ENCODE measurements at regions not wholly inside any gene's neighbourhood (a gene's known extent, or its start where the extent isn't known, plus 50 kb on each side); places are given as distances from the start of the nearest gene placed in this dataset.
"Not testable (repeated sequence)": the region's sequence is repeated elsewhere in the genome, so short reads cannot be mapped to it uniquely, and the experiment has no call there.

DNA sequence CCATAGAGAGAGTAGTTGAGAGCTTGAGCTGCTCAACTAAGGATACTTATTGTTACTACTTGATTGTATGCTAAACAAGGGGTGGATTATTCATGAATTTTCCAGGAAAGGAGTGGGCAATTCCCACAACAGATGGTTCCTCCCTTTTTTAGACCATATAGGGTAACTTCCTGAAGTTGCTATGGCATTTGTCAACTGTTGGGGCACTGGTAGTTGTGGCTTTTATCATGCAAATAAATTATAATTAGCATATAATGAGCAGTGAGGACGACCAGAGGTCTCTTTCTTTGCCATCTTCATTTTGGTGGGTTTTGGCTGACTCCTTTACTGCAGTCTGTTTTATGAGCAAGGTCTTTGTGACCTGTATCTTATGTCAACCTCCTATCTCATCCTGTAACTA is 1403.5 kb upstream of the PABPC4L start:
- no peak for DNase-seq

DNA sequence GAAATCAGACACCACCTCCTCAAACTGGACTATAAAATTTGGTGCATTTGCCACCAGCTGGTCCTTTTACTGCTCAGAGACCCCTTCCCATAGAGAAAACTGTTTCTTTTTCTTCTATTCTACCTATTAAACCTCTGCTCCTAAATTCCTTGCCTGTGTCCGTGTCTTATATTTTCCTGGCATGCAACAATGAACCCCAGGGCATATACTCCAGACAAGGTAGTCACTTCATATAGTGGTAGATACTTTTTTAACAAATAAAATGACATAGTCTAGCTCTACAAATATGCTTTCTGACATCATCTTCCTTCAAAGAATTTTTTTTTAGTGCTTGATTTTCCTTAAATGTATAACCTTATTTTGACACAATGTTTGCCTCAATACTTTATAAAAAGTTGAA is 1402.9 kb upstream of the PABPC4L start:
- no peak for DNase-seq

DNA sequence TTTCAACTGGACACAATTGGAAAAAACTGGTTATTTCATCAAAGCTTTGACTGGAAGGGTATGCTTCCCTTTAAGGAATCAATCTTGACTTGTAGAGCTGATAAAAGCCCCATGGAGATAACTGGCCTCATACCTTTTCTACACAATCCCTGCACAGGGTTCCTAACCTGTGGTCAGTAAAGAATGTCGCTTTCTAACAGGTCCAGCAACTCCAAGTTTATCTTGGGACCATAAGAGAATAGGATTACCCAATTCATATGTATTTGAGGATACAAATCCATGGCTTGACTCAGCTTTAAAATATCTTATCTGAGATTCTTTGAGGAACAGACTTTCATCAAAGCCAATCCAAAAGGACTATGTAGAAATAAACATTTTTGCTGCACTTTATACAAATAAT is 1399.8 kb upstream of the PABPC4L start:
- DNase-seq = no peak

DNA sequence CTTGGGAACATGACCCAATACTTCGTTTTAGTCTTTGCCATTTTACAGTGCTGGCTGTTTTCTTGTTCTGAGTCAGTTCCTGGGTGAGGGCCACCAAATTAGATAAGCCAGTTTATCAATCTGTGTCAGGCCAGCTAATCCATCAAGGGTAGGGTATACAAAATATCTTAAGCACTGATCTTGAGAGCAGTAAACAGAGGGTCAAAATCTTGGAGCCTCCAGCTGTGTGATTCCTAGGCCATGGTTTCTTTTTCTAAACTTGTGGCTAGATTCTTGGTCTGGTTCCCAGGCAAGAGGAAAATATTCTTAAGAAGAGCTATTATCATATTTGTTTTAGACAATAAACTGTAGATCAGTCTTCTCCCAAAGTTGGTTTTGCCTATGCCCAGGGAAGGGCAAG is 1396.6 kb upstream of the PABPC4L start:
- no peak for DNase-seq

DNA sequence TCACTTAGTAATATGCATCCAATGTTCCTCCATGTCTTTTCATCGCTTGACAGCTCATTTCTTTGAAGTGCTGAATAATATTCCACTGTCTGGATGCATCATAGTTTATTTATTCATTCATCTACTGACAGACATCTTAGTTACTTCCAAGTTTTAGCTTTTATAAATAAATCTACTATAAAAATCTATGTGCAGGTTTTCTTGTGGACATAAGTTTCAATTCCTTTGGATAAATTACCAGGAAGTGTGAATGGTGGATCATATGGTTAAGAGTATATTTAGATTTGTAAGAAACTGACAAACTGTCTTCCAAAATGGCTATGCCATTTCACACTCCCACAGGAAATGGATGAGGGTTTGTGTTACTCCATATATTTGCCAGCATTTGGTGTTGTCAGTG is 1392.9 kb upstream of the PABPC4L start:
- DNase-seq = no peak

DNA sequence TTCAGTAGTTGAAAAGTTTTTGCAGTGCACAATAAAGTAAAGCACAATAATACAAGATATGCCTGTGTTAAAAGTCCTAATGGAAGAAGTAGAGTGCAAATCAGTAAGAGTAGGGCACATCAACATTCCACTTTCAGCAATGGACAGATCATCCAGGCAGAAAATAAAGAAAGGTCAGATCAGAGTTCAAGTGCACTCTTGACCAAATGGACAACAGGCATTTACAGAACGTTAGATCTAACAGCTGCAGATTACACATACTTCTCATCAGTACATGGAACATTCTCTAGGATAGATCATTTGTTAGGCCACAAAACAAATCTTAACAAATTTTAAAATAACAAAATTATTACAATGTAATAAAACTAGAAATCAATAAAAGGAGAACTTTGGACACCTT is 1373.5 kb upstream of the PABPC4L start:
- DNase-seq = no peak

DNA sequence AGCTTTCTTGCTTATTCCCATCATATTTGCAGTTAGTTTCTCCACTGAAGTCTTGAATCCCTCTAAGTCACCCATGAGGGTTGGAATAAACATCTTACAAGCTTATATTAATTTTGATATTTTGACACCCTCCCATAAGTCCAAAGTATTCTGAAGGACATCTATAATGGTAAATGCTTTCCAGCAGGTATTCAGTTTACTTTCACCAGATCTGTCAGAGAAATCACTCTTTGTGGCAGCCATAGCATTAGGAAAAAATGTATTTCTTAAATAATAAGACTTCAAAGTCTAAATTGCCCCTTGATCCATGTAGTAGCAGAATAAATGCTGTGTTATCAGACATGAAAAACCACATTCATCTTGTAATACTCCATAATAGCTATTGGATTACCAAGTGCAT is 1371.7 kb upstream of the PABPC4L start:
- DNase-seq = no peak

DNA sequence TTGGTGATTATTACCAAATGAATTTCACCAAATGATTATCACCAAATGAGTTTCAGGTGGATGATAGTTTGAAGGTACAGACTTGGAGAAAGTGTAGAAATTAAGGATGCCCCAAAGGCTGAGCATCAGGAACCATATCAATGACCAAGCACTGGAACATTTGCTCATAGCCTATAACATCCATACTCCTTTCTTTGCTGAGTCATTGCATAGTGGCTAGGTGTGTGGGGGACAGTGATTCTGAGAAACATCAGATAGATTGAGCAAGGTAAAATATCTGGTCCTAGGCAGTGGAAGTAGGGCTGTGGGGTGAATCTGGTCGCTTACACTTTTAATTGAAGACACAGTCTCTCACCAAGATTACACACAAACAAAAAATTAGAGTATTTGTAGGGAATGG is 1362.5 kb upstream of the PABPC4L start:
- no peak for DNase-seq

DNA sequence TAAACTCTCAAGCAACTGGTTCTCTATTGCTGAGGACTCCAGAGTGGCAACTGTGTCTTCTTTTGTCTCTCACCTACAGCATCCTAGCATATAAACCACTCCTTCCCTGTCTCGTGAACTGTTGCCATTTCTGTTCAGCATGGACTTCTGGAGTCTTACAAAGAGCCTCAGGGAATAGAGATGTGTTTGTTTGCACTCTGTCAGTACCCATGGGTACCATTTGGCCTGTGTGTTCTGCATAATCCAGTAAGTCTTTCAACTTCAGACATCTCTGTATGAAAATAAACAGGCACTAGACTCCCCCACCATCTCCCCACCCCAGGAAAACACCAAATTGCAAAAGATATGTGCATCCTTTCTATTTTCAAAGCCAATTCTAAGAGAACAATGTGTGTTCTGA is 1351.6 kb upstream of the PABPC4L start:
- no peak for DNase-seq

DNA sequence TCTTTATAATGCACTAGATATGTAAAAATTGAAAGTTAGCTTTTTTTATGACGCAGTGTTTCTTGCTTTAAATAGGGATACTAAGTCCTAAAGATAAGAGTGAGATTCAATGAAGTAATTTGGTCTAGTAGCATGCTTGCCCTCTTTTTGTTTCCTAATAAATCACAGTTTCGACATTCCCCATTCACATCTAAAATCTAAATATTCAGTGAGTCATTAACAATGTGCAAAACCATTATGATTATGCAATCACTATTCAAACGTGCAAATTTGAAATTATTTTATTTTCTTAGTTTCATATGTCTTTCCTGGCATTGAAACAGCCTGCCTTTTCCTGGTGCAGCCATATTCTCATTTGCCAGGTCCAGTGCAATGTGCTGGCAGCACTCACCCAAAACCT is 1350.5 kb upstream of the PABPC4L start:
- no peak for DNase-seq

DNA sequence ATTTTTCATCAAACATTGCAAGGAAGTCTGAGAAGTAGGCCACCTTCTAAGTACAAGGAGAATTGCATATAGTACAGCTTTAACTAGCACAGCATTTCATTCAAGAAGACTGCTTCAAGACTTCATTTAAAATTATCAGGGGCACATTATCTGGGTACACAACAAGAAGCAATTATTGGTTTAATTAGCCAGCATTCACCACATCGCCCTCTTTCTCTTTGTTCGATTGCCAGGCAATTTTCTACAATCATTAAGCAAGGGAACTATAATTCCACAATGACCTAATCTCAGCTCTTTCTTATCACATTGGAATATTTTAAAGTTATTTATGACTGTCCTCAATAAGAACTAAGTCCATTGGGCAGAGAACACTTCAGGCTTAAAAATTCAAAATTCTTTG is 1347.1 kb upstream of the PABPC4L start:
- no peak for DNase-seq

DNA sequence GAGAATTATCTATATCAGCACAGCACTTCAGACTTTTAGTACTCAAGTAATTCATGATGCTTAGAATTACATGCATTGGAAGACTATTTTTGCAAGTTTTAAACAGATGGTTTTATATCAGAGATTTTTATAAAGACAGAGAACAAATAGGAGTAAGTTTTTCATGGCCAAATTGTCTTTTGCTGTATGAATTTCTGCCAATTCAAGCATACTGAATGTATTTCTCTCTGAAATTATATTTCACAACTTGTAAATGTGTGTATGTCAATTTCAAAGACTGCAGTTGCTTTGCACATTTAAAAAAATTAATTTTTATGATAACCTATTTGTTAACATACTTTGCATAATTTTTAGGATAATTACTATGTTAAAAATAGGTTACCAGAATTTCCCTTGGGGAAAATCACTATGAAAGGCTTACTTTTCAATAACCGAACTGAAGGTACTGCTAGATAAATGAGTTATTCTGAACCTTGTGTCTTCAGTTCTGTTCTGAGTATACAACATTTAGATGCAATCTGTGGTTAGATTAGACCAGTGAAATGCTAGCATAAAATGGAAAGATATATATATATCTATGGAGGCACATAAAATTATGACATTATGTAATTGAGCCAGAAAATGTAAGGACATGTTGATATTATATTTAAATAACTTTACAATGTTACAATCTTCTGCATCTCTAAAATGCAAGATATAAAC is 1344.2 kb upstream of the PABPC4L start:
- DNase-seq = no peak

DNA sequence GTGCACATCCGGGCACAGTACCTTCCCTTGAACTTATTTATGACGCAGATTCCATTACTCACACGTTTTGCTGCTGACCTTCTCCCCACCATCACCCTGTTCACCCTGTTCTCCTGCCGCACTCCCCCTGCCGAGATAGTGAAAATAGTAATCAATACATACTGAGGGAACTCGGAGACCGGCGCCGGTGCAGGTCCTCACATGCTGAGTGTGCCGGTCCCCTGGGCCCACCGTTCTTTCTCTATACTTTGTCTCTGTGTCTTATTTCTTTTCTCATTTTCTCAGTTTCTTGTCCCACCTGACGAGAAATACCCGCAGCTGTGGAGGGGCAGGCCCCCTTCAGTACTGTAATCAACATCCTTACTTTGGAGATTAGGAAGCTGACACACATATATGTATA is 1337.1 kb upstream of the PABPC4L start:
- DNase-seq = no peak

DNA sequence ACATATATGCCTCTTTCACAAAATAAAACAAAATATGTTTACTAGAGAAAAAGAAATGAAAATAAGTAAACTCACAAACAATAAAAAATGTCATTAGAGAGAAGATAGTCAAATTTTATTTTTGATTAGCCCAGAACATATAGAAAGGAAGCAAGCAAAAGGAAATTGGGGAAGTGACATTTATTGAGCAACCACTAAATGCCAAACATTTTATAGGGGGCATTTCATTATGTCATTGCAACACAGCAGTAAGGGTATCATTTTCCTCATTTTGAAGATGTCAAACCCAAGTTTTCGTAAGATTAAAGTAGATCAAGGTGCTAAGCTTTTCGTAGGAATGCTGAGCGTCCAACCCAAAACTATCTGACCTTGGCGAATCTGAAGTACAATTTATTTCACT is 1331.5 kb upstream of the PABPC4L start:
- DNase-seq = no peak

DNA sequence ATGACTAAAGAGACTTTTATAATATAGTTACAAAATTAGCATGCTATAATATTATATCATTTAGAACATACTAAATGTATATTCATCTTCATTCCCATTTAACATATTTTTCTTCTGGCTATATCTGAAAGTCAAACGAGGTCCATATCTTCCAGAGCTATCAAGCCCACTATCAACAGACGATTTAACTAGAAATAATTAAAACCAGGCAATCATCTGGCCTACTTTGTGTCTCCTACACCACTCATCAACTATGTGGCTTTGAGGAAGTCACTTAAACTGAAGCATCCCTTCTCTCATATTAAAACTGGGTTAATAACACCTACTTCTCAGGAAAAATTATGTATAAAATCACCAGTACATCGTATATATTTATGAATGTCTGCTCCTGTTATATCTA is 1330.5 kb upstream of the PABPC4L start:
- DNase-seq = no peak

DNA sequence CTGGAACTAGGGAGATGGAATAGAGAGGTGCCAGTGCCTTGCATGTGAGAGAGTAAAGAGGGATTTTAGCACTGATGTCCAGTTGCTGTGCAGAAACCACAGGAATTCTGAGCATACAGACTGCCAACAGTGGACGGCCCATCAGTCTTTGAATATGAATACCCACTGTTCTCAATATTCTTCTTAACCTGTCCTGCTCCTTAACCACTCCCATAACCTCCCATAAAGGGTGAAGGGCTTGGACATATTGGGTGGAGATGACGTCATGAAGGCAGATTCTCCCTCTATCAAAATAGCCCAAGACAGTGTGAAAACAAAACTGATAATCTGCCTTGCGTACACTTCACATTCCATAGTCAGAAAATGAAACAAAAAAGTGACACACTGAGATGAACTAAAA is 1313.7 kb upstream of the PABPC4L start:
- DNase-seq = no peak

DNA sequence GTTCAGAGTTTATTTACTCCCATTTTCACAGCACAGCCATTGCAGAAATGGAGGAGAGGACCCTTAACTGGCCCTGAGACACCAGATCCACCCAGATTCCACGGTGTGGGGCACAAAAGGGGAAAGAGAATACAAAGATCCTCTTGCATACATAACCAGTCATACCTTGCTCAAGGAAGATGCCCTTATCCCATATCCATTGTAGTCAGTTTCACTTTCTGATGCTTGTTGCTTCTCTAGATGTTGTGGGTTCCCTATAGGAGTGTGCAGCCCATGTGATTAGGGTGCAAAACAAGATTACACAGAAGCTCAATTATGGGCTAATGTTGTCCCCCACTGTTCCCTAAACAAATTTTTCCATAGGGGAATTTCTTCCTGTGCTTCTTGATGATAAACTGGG is 1309.0 kb upstream of the PABPC4L start:
- DNase-seq = no peak

DNA sequence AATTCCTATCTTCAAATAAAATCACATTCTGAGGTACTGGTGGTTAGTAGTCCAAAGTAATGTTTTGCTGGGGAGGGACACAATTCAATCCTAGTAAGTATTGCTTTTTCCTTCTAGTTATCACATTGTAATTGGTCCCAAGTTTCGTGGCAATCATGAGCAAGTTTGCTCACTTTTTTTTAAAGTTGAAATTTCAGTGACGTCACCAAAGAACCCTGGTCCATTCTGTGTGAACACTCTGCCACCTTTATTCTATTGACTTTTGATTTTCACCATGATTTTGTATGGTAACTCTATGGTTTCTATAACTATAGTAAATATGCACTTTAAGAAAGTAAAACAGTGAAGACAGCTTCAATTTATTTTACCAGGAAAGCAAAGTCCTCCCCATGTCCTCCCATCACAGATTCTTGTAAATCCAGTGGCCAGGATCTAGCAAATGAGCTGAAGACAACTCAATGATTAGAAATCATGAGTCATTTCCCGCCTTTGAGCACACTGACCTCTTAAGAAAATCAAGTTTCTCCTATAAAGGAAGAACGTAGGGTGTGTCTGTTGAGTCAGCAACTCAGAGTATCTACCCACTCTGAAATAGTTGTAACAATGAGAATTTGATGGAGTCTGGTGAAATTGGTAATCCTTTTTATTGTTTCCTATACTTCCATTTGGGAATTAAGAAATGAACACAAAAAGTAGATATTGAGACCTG is 1306.6 kb upstream of the PABPC4L start:
- DNase-seq = no peak

DNA sequence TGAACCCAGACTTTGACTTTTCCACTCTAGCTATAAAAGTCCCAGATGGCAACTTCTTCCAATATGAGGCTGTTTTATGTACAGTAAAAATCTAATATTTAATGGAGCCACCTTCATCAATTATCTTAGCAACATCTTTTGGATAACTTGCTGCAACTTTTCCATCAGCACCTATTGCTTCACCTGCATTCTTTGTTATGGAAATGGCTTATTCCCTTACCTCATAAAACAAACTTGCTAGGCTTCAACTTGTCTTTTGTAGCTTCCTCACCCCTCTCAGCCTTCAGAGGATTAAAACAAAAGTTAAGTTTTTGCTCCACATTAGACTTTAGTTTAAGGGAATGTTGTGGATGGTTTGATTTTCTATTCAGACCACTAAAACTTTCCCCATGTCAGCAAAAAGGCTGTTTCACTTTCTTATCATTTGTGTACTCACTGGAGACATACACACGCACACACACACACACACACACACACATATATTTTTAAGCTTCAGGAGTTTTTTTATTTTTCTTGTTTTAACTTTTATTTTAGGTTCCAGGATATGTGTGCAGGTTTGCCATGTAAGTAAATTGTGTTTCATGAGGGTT is 1296.1 kb upstream of the PABPC4L start:
- DNase-seq = no peak

DNA sequence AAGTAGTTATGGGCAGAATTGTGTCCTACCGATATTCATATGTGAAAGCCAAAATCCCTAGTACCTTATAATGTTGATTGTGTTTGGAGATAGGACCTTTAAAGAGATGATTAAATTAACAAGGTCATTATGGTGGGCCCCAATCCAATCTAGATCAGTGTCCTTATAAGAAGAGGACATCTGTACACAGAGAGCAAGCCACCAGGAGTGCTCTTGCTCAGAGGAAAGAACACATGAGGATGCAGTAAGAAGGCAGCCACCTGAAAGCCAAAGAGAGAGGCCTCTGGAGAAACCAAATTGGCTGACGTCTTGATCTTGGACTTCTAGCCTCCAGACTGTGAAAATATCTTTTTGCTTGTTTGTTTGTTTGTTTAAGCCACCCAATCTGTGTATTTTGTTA is 1290.8 kb upstream of the PABPC4L start:
- DNase-seq = no peak

DNA sequence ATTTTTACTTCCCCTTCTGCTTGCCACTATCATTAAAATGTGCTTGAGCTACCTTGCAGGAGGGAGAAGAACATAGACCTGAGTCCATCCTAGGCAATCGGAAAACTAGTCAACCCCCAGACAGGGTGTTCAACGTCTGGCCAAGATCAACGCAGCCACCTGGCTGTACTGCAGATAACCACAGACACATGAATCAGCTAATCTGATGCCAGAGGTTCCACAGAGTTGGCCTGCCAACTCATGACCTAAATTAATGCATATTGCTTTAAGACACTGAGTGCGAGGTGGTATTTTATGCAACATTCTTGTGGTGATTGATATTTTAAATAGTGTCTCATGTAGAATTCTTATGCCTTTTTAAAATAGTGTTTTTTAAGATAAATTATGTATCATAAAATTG is 1283.8 kb upstream of the PABPC4L start:
- no peak for DNase-seq

DNA sequence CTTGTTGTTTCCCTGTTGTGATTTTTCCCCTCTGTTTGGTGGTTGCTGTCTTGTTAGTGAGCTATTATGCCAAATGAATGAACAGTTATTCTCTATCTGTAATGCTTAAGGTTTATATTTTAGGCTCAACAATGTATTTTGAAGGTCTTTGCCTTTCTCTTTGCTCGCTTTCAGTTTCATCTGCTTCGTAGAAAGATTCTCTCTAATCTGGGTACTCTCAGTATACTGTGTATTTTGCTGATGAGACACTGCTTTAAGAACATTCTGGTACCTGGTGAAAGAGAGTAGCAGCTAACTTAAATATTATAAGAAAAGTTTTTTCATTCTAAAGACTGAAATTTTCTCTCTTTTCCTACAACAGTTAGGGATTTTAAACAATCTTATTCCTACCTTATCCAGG is 1274.7 kb upstream of the PABPC4L start:
- no peak for DNase-seq

DNA sequence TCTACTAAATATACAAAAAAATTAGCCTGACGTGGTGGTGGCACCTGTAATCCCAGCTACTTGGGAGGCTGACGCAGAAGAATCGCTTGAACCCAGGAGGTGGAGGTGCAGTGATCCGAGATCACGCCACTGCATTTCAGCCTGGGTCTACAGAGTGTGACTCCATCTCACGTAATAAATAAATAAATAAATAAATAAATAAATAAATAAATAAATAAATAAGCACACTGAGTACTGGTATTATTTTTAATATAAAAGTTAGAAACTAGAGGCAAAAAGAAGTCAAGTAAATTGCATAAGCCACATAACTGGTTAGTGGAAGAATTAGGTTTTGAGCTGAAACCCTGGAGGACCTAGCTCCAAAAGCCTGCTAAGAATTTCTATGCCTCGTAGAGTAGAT is 1262.7 kb upstream of the PABPC4L start:
- no peak for DNase-seq

DNA sequence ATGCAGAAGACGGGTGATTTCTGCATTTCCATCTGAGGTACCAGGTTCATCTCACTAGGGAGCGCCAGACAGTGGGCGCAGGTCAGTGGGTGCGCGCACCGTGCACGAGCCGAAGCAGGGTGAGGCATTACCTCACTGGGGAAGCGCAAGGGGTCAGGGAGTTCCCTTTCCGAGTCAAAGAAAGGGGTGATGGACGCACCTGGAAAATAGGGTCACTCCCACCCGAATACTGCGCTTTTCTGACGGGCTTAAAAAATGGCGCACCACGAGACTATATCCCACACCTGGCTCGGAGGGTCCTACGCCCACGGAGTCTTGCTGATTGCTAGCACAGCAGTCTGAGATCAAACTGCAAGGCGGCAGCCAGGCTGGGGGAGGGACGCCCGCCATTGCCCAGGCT is 1246.0 kb upstream of the PABPC4L start:
- not testable (repeated sequence) for DNase-seq

DNA sequence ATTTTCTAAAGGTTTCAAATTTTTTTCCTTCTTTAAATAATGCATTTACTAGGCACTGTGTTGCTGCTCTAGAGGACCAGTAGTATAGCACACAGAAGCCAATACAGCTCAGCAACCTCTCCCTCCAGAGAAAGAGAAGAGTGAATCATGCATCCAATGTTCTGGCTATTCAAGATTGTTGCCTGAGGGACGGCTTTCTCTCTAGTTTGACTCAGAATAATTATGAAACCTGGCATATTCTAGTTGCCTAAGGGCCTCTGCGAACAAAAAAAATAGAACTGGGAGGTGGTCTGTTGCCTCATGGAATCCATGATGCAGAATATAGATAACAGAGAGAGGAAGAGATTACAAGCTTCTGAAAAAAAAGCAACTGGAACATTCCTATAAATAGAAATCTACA is 1233.3 kb upstream of the PABPC4L start:
- no peak for DNase-seq
